Dermis blood vessel endothelial cell (primary cell): ENCODE measurements at regions not wholly inside any gene's neighbourhood (a gene's known extent, or its start where the extent isn't known, plus 50 kb on each side); places are given as distances from the start of the nearest gene placed in this dataset.

ENCODE experiments used
- DNase-seq: peaks from one replicate; pipeline ENCODE4 v3.0.0; 2010

DNA sequence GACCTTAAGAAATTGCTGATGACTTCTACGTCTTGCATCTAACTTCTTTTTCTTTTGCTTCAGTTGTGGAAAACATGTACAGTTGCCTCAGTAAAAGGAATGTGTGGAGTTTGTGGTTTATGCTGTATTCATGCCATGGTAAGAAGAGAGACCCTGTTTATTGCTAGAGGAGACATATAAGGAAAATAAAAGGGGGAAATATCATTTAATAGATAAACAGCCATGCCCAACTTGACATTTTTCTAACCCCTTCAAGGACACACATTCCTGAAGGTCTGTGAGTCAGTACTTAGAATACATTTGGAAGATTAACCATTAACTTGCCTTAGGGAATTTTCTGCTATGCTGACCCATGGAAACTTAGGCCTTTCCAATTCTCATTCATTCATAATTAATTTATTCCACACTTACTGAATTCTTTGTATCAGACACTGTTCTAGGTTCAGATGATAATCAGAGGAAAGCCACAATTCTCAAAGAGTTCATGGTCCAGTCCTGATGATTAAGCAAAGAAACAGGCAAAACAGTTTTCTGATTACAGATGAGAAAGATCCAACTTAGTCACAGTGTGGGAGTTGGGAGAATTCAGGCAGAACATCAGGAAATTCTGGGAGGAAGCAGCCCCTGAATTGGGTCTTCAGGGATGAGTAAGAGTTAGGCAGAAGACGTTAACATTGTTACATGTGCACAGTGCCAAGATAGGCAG is 329.8 kb upstream of the RASGRP1 start:
- DNase-seq: peak; percentile 93

DNA sequence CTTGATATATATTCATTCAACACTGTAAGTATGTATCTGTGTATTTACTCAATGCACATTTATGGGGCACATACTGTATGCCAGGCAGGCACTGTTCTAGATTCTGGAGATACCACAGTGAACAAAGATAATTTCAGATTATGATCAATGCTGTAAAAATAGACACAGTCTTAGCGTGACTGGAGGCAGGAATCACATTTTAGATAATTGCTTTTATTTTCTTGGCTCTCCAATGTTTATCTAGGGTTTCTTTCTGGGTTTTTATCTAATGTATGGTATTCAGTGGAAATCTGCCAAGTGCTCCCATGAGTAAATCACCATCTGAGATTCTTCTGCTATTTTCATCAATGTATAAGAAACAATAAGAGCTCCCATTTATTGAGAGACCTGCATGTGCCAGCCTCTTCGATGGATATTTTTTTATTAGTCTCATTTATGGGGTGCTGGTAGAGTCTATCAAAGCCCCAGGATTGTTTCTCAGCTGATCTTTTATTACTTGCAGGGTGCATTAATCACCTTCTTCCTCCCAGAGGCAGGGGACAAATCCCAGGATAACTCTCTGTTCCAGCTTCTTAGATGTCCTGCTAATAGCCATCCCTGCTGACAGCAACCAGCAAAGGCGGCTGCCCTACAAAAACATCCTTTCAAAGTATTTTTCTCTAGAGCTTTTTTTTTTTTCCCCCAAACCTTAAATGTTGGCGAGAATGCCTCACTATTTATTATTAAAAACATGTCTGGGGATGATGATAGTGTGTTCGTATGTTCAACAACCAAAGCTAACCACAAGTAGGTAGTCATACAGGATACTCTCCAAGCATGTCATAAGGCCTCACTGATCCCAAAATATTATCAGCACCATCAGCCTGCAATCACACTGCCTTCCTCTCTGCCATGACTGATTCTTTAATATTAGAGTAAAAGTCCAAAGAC is 331.0 kb upstream of the RASGRP1 start:
- peak; percentile 59 for DNase-seq

DNA sequence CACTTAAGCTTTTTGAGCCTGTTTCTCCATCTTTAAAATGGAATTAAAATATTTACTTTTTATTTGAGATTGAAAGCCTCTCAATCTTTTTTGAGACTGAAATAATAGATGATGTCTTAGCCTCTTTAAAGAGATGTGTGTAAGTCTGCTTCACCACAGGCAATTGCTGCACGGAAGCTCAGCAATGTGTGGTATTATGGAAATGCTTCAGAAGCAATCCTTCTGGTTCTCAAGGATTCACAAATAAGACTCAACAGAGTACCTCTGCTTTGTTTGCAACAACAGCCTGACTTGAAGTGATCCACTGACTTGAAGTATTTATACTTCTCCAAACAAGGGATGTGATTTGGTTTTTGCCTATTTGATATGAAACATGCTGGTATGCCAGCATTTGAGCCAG is 332.0 kb upstream of the RASGRP1 start:
- no peak for DNase-seq

DNA sequence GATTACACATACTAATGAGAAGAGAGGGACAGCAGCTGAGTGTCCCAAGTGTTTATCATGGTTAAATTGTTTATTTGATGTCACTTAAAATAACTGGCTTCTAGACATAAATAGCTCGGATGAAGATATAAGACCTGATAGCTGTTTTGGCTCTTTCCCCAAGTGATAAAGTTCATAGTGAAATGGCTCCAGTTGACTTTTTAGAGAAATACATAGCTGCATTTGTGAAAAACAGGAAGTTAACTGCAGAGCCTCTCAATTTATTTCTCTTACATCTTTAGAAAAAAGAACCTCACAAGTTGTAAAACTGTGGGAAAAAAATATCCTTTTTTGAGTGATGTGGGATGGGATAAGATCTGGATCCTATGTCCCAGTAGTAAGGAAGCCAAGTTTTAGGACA is 332.9 kb upstream of the RASGRP1 start:
- no peak for DNase-seq

DNA sequence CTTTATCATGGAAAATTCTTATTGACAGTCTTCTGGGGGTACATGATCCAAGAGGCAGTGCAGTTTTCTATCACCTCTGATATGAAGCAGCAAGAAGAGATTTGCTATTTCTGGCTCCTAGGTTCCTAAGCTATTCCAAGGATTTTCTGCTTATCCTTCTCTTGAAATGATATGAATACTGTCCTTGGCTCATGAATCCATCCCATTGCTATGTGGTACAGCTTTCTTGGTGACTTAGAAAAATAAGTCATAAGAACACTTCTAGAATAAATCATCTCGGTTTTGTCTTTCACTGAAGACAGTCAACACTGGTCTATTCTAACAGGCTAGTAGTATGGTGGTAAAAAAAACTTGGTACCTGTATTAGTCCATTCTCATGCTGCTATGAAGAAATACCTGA is 333.6 kb upstream of the RASGRP1 start:
- DNase-seq: no peak

DNA sequence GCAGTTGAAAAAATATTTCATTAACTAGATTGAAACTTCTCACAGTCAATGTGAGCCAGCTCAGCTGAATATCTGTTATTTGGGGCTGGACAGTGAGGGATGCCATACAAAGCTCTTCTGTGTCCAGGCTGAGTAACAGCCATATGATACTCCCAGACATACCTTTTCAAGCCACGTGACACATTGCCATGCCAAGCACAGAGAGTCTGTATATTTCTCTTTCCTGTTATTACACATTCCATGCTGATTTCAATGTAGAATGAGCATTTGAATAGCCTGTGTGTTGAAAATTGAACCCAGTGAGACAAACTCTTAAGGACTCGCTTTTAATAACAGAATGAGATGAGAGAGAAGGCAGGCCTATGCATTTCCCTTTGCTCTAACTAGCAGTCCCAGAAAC is 334.7 kb upstream of the RASGRP1 start:
- peak; percentile 57 for DNase-seq

DNA sequence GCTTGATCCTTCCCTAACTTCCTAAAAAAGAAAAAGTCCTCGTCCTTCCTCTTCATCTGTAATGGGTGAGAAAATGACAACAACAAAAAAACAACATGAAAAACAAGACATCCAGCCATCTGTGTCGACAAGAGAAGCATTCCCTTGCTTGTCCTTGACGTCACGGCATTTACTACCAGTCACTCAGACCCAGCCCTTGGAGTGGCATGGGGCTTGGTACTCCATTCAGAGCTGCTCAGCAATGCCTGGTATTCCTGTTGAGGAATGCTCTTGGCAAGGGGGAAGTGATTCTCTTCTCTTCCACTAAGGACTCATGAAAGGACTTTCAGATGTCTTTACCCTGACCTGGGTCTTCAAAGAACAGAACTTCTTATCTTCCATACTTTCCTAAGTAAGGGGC is 339.7 kb upstream of the RASGRP1 start:
- DNase-seq: no peak

DNA sequence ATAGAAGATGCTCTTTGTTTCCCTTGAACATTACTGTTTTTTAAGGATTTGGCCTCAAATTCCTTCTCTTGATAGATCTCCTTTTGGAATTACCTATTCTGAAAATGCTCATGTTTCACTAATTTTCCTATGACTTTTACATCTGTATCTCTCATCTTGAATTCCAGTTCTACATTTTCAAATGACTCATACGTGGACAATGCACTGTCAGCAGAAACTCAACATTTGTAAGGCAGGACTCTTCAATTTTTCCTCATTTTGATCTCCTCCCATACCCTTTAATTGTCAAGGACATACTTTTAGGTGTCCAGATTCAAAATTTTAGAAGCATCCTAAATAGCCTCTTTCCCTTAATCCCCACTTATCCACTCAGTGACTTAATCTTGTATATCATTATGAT is 341.0 kb upstream of the RASGRP1 start:
- no peak for DNase-seq

DNA sequence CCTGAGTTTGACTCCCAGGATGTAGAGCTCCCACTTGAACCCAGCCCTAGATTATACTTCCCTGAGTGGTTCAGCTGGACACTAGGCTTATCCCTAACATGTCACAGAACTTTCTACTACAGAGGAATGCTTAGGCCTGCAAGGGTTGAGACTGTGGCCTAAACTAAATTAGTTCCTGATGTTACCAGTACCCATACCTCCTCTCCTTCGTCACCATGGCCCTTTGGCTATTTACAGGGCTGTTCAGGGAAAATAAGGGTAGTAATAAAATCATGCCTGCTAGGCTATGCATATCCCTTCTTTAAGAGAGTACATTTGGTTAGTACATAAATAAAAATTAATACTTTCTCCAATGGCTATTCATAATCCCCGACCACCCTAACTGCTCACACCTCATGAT is 356.4 kb upstream of the RASGRP1 start:
- no peak for DNase-seq

DNA sequence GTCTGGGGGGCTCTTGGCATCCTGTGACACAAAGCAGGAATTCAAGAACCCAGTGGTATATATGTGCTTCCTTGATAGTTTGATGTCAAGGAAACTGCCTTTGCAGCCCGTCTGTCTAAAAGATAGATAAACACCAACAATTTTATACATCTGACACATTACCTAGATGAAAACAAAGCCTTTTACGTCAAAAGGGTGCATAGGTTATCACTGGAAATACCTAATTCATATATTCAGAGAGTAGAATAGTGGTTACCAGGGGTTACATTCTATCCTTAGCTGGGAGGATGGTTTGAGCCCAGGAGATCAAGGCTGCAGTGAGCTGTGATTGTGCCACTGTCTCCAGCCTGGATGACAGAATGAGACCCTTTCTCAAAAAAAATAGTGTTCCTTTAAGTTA is 356.9 kb upstream of the RASGRP1 start:
- DNase-seq: no peak

DNA sequence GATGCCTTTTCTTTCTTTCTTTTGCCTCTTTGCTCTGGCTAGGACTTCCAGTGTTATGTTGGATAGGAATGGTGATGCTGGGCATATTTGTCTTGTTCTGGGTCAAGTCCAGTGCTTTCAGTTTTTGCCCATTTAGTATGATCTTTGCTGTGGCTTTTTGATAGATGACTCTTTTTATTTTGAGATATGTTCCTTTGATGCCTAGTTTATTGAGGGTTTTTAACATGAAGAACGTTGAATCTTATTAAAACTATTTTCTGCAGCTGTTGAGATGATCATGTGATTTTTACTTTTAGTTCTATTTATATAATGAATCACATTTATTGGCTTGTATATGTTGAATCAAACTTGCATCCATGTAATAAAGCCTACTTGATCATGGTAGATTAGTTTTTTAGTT is 363.8 kb upstream of the RASGRP1 start:
- no peak for DNase-seq

DNA sequence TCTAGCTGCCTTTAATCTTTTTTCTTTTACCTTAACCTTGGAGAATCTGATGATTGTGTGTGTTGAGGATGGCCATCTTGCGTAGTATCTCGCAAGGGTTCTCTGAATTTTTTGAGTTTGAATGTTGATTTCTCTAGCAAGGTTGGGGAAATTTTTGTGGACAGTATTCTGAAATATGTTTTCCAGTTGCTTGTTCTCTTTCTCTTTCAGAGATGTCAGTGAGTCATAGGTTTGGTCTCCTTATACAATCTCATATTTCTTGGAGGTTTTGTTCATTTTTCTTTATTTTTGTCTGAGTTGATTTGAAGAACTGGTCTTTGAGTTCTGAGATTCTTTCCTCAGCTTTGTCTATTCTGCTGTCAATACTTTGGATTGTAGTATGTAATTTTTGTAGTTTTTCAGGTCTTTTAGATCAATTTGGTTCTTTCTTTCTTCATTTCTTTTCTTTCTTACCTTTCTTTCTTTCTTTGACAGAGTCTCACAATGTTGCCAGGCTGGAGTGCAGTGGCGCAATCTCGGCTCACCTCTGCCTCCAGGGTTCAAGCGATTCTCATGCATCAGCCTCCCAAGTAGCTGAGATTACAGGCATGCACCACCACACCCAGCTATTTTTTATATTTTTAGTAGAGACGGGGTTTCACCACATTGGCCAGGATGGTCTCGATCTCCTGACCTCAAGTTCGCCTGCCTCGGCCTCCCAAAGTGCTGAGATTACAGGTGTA is 366.4 kb upstream of the RASGRP1 start:
- DNase-seq: no peak

DNA sequence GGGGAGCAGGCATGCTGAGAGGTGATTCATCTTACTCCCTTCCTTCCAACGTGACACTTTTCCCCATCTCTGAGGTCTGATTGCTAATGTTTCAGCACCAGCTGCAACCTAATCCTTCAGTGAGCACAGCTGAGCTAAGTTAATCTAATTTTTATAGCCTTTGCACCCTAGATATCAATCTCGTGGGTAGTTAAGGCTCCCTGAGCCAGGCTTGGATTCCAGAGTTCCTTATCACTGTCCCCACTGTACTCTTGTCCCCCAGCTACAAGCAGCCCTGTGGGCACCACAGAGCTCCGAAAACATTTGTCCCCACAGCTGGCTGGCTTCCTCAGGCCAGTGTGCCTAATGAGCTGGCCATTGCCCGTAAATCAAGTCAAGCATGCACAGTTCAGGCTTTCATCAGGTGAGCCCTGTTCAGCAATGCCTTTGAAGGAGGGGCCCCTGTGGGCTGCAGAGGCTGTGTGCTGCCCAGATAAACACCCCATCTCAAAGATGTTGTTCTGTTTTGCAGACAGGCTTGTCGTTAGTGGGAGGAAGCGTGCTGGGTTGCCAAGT is 376.9 kb upstream of the RASGRP1 start:
- DNase-seq: peak; percentile 30

DNA sequence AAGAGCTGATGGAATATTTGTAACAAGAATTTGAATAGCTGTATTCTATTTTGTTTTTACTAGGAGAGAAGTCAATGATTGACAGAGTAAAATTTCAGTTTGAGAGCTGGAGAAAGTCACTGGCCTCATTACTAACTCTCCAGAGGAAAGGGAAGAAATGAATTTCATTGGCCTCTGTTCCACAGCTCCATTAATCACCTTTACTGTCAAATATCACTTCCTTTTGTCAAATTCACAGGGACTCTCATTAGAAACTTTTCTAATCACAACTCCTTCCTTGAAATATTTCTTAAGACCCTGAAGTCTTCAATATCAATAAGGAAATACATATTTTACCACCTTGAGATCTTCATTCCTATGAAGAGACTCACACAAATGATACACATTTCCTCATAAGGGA is 379.9 kb upstream of the RASGRP1 start:
- peak; percentile 10 for DNase-seq

DNA sequence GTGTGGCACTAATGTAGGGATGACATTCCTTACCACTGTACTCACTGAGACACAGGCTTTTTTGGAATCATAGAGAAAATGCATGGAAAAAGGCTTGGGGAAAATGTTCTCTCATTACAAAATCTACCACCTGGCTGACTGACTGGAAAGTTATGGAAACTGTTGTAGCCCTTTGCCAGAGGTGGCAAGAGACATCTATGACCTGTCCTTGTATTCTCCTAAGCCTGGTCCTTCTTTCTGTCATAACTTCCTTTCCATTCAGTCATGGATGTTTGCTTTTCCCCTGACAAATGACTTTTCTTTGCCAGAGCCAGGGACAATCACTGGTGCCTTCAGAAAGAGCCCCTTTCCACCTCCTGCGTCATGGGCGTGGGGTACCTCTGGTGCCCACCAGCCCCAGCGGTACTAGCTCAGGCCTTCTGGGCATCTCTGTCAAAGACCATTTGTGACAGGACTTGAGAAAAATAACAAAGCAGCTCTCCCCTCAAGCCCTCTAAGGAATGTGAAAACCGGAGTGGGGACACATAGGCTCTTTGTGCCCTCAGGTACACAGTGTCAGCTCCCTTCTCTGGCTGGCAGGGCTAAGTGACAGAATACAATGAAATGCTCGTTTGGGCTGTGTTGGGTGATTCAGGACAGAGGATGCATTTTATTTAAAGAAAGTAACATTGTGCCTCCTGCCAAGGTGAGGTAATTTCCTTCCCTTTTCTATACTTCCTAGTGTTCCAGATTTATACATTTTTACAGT is 381.1 kb upstream of the RASGRP1 start:
- peak; percentile 47 for DNase-seq

DNA sequence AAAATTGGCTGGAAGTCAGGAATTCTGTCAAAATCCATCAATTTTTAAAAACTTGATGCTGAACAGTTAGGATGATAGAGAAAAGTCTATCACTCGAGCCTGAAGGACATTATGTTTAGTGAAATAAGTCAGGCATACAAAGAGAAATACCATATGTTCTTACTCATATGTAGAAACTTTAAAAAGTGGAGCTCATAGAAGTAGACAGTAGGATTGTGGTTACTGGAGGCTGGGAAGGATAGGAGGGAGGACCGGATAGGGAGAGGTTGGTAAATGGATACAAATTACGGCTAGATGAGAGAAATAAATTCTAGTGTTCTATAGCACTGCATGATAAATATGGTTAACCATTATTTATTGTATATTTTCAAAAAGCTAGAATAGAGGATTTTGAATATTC is 389.5 kb upstream of the RASGRP1 start:
- no peak for DNase-seq

DNA sequence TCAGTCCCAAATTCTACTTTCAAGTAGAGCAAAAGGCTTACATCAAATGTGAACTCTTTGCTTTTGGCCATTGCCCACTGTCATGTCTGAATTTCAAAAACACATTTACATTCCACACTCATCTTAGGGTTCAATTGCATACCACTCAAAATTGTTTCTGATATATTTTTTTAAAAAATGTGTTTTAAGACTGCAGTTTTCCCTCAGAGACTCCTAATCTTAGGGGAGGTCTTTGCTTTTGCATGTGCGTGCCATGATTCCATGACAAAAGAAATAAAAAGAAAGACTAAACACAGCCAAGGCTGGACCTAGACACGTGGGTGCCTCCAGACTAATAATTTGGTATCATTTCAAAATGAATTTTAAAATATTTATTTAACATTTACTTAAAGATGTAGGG is 396.8 kb upstream of the RASGRP1 start:
- DNase-seq: no peak

DNA sequence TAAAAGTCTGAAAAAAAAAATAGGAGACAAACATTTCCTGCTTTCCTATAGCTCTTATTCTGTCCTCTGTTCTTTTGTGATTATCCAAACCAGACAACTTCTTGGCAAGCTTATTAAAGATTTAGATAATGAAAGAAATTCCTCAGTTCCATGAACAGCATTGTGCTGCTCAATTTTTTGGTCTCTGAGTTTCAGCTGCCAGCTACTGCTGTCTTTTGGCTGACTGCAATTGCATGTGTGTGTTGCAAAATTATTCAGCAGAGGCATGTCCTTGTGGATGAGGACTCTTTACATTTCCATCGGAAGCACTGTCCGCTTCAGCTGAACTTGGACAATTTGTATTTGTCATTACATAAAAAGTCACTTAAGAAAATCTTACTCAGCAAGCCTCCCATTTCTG is 397.3 kb upstream of the RASGRP1 start:
- no peak for DNase-seq

DNA sequence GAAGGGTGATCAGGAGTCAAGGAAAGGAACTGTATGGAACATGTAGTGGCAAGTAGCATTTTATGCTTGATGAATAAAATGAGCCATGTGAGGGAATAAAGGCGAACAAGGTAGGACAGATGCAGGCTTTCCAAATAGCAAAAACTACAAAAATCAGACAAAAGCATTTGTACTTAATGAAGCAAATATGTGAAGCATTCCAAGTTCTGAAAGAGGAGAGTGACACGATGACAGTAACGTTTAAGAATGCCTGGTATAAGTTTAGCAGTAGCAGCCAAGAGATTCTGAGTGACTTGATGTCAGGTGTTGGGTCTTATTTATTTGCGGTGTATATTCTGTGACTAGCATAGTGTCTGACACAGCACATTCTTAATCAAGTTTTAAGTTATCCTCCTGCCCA is 408.2 kb upstream of the RASGRP1 start:
- no peak for DNase-seq

DNA sequence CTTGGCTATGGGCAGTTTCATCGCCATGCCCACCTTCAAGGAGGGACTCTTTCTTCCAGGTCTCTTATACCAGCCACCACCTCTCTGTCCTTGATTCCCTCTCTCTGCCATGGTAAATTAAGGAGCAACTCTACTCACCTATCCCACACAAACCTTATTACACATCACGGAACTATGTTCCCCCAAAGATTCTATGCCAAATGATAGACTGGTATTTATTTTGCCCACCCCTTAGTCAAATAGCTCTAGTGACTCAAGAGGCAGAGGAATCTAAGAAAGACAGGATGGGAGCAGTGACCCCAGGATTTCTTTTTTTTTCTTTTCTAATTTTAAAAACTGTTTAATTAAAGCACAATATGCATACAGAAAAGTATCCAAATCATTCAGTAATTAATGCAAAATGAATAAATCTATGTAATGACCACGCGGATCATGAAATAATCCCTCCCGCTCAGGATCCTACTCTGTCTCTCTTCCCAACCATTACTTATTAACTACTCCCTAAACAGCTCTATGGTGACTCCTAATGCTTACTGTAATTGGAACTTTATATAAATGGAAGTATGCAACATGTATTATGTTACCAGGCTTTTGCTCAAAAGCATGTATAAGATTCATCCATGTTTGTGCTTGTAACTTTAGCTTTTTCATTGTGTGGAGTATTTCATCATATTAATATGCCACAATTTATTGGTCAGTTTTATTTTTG is 410.8 kb upstream of the RASGRP1 start:
- no peak for DNase-seq

DNA sequence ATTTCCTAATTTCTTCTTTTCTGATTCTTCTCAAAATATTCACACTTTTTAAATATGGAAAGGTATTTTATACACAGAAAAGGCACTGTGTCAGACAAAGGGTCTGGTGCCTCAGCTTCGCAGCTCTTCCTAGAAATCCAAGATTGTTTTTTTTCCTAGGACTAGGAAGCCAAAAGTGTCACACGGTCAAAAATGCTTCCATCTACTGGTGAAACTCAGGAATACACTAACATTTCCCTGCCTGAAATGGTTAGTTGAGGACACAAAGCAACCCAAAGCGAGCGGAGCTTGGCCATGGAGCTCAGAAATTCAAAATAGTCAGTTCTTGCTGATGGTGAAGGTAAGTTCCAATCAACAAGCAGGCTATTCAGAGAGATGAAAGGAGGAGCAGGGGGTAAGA is 426.5 kb upstream of the RASGRP1 start:
- peak; percentile 89 for DNase-seq

DNA sequence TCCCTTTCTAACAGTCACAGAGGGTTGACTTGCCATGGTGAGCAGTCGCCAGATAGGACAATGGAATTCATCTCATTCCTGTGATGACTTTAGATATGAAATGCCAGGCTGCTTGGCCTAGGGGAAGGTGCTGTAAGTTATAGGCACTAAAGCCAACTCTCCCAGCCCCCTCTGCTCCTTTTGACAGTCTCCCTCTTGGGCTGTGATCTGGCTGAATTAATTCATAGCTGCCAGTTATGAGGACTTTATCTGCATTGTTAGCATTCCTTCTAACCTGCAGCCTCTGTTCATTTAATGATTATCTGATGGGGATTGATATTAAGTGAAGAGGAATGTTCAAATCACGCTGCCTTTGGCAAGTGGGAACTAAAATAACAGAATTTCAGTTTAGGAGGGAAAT is 427.1 kb upstream of the RASGRP1 start:
- peak; percentile 12 for DNase-seq
